Lung (tissue), 11 donors: ENCODE measurements at regions not wholly inside any gene's neighbourhood (a gene's known extent, or its start where the extent isn't known, plus 50 kb on each side); places are given as distances from the start of the nearest gene placed in this dataset.

ENCODE experiments used
- ATAC-seq: fragments of 200-7000 bp; cut with Tn5 transposase; one replicate; pipeline ENCODE4 v1.9.1; 2020; ENCODE audit warnings: moderate number of reproducible peaks; ENCODE audit not compliant: insufficient read depth, low FRiP score
- DNase-seq, 3 donors: peaks; one replicate each; pipeline ENCODE4 v3.0.0-alpha.2; 2013 to 2017
- H3K27ac ChIP-seq, 2 donors: one replicate each; pipeline ENCODE4 v1.5.1; 2013; ENCODE audit warnings: mild to moderate bottlenecking in 2 of 2, moderate library complexity in 2 of 2, control low read depth in 1 of 2, inconsistent platforms in 1 of 2, low read depth in 1 of 2, low read length in 1 of 2
- H3K27me3 ChIP-seq, 3 donors: one replicate each; pipeline ENCODE4 v1.5.1; 2013; ENCODE audit warnings: low read length in 2 of 3; ENCODE audit not compliant: control insufficient read depth in 3 of 3, insufficient read depth in 3 of 3
- H3K36me3 ChIP-seq, 4 donors: one replicate each; pipeline ENCODE4 v1.5.1; 2013; ENCODE audit warnings: low read length in 4 of 4, mild to moderate bottlenecking in 1 of 4, moderate library complexity in 1 of 4; ENCODE audit not compliant: control insufficient read depth in 4 of 4, insufficient read depth in 4 of 4
- H3K4me1 ChIP-seq, 5 donors: one replicate each; pipeline ENCODE4 v1.5.1; 2013; ENCODE audit warnings: low read length in 5 of 5, mild to moderate bottlenecking in 2 of 5, moderate library complexity in 1 of 5; ENCODE audit not compliant: control insufficient read depth in 5 of 5, insufficient read depth in 5 of 5
- H3K4me3 ChIP-seq: one replicate; pipeline ENCODE4 v1.5.1; 2013; ENCODE audit warnings: mild to moderate bottlenecking, control low read depth, moderate library complexity
- H3K9ac ChIP-seq, 2 donors: one replicate each; pipeline ENCODE4 v1.5.1; 2013; ENCODE audit warnings: low read length in 2 of 2, control low read depth in 1 of 2; ENCODE audit not compliant: insufficient read depth in 1 of 2
- H3K9me3 ChIP-seq, 4 donors: one replicate each; pipeline ENCODE4 v1.5.1; 2013; ENCODE audit warnings: low read length in 3 of 4, mild to moderate bottlenecking in 1 of 4, moderate library complexity in 1 of 4; ENCODE audit not compliant: control insufficient read depth in 4 of 4, insufficient read depth in 3 of 4
- WGBS, 2 donors: extraction: QIAGEN DNeasy Blood & Tissue Kit; methylation state at CpG; one replicate each; pipeline ENCODE4 v1.1.7; 2013; 5-methylcytosine and 5-hydroxymethylcytosine counted together
- TF ChIP-seq, protein P1 (sequence below): IDR thresholded peaks from 2 replicates; pipeline ENCODE4 v1.5.1; 2012; ENCODE audit warnings: mild to moderate bottlenecking; ENCODE audit errors: control extremely low read depth, extremely low read depth
- donor health status: control.
- donor health status: control.
- donor health status: Bipolar disorder and iron deficiency.
- donor health status: healthy.
- donor health status: DM: yes; HTN: yes; CAD: no.

DNA sequence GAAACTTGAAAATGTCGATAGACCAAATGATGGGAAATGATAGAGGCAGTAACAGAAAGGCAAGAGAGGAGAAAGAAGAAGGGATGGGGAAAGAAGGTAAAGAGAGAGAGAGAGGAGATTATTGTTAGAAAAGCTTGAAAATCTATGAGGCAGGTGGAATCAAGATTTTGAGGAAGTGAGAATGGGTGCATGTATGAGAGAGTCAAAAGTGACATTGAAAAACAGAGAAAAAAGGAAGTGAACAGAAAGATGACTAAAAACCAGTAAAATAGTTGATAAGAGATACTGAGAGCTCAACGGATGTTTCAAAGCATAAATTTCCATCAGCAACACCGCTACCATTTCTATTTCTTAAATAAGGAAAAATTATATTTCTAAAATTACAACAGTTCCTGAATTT is 327.4 kb upstream of the CWC22 start:
- peaks cover 0 to 19% (median 11%) of the 10 kb centered on the region in 4 donors for H3K9me3 ChIP-seq
- no peak overlapping the region for H3K27ac ChIP-seq
- WGBS, 2 donors, result 84 to 87% methylated on average over 3 of the region's 3 CpGs
- no peaks in the 10 kb centered on the region for H3K27me3 ChIP-seq
- ATAC-seq (no peak), DNase-seq (no peak)
- H3K4me3 ChIP-seq, result no peak overlapping the region
- TF ChIP-seq, protein P1, sequence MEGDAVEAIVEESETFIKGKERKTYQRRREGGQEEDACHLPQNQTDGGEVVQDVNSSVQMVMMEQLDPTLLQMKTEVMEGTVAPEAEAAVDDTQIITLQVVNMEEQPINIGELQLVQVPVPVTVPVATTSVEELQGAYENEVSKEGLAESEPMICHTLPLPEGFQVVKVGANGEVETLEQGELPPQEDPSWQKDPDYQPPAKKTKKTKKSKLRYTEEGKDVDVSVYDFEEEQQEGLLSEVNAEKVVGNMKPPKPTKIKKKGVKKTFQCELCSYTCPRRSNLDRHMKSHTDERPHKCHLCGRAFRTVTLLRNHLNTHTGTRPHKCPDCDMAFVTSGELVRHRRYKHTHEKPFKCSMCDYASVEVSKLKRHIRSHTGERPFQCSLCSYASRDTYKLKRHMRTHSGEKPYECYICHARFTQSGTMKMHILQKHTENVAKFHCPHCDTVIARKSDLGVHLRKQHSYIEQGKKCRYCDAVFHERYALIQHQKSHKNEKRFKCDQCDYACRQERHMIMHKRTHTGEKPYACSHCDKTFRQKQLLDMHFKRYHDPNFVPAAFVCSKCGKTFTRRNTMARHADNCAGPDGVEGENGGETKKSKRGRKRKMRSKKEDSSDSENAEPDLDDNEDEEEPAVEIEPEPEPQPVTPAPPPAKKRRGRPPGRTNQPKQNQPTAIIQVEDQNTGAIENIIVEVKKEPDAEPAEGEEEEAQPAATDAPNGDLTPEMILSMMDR, result no peak
- H3K4me1 ChIP-seq, result no peaks in the 10 kb centered on the region
- no peak overlapping the region for H3K9ac ChIP-seq
- H3K36me3 ChIP-seq, result no peaks in the 10 kb centered on the region

DNA sequence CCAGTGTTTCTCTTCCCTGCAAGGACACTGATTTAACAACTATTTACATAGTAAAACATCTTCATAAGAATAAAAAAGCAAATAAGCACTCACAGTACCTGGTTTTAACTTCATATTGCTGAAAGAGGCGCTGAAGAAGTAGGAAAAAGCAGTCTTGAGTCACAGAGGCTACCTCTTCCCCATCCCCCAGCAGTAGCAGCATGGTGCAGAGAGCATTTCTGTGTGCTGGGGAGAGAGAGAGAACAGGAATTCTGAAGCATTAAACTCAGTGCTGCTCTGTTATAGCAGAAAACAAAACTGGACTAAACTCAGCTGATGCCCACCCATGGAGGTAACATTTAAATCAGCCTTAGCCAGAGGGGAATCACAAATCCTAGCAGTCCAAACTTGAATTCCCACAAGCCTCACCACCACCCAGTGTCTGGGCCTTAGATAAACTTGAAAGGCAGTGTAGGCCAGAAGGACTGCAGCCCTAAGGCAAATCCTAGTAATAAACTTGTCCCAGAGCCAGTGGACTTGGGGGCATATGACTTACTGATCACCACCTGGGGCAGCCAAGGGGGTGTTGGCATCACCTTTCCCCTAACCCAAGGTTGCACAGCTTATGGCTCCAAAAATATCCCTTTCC is 321.8 kb upstream of the CWC22 start:
- H3K9me3 ChIP-seq, result peaks cover 0 to 6% (median 1%) of the 10 kb centered on the region in 4 donors
- no peak overlapping the region for H3K9ac ChIP-seq
- H3K27ac ChIP-seq, result no peak overlapping the region
- WGBS, 2 donors, result 57 to 77% methylated on average over 1 of the region's 1 CpG
- peaks cover 0 to 9% (median 0%) of the 10 kb centered on the region in 5 donors for H3K4me1 ChIP-seq
- TF ChIP-seq, protein P1, result no peak
- no peak for ATAC-seq
- H3K27me3 ChIP-seq, result no peaks in the 10 kb centered on the region
- H3K4me3 ChIP-seq, result no peak overlapping the region
- no peaks in the 10 kb centered on the region for H3K36me3 ChIP-seq
- no peak for DNase-seq

DNA sequence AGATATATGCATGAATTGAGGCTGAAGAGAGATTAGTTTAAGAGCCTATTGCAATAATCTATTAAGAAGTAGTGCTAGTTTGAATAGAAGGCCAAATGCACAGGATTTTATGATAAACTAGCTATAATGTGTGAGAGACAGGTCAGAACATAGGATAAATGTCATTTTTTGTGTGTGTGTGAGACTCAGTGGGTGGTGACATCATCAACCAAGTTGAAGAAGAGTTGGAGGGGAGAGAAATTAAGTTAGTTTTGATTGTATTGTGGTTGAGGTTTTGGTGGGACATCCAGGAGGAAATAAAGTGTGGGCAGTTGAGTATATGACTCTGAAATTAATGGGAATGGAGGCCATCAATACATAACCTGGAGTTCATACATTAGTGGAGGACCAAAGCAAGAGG is 320.1 kb upstream of the CWC22 start:
- TF ChIP-seq, protein P1, result no peak
- Histone ChIP-seq H3K36me3 (no peaks in the 10 kb centered on the region), H3K27me3 (no peaks in the 10 kb centered on the region), H3K9me3 (peaks cover 0 to 3% (median 0%) of the 10 kb centered on the region in 4 donors), H3K4me1 (peaks cover 0 to 9% (median 0%) of the 10 kb centered on the region in 5 donors), H3K27ac (no peak overlapping the region), H3K4me3 (no peak overlapping the region), H3K9ac (no peak overlapping the region)
- DNase-seq (no peak), ATAC-seq (no peak)
